IMR-90 (cell line): ENCODE measurements at regions not wholly inside any gene's neighbourhood (a gene's known extent, or its start where the extent isn't known, plus 50 kb on each side); places are given as distances from the start of the nearest gene placed in this dataset.

Experiments
- CTCF ChIP-seq: conservative IDR thresholded peaks from 2 replicates; pipeline ENCODE4 v1.5.1; 2012; ENCODE audit warnings: mild to moderate bottlenecking, low read depth, low read length, improper control_type of control experiment
- MAFK ChIP-seq: IDR thresholded peaks from 2 replicates; pipeline ENCODE4 v1.6.1; 2012; ENCODE audit warnings: low read depth, low read length, improper control_type of control experiment
- MAZ ChIP-seq: IDR thresholded peaks from 2 replicates; pipeline ENCODE4 v1.6.1; 2012; ENCODE audit warnings: low read depth, mild to moderate bottlenecking, low read length, improper control_type of control experiment, moderate library complexity, borderline replicate concordance
- NFE2L2 ChIP-seq: fragments of 150-350 bp; IDR thresholded peaks from 2 replicates; pipeline ENCODE4 v1.6.1; 2016; ENCODE audit warnings: low read depth, mild to moderate bottlenecking, low read length
- POLR2A ChIP-seq: IDR thresholded peaks from 2 replicates; pipeline ENCODE4 v1.6.1; 2012; ENCODE audit warnings: mild to moderate bottlenecking, low read depth, low read length
- RAD21 ChIP-seq: IDR thresholded peaks from 2 replicates; pipeline ENCODE4 v1.6.1; 2012; ENCODE audit warnings: low read length, improper control_type of control experiment
- SMC3 ChIP-seq: fragments of 150-350 bp; IDR thresholded peaks from 2 replicates; pipeline ENCODE4 v1.6.1; 2016; ENCODE audit warnings: low read depth, mild to moderate bottlenecking, antibody characterized with exemption, low read length, moderate library complexity
- TF ChIP-seq, protein P1 (sequence below): fragments of 150-350 bp; IDR thresholded peaks from 2 replicates; pipeline ENCODE4 v1.6.1; 2017; ENCODE audit warnings: mild to moderate bottlenecking, antibody characterized with exemption, low read length, low read depth
- TF ChIP-seq, protein P2 (sequence below): fragments of 150-350 bp; IDR thresholded peaks from 2 replicates; pipeline ENCODE4 v1.6.1; 2016; ENCODE audit warnings: low read depth, mild to moderate bottlenecking, low read length, moderate library complexity, borderline replicate concordance

DNA sequence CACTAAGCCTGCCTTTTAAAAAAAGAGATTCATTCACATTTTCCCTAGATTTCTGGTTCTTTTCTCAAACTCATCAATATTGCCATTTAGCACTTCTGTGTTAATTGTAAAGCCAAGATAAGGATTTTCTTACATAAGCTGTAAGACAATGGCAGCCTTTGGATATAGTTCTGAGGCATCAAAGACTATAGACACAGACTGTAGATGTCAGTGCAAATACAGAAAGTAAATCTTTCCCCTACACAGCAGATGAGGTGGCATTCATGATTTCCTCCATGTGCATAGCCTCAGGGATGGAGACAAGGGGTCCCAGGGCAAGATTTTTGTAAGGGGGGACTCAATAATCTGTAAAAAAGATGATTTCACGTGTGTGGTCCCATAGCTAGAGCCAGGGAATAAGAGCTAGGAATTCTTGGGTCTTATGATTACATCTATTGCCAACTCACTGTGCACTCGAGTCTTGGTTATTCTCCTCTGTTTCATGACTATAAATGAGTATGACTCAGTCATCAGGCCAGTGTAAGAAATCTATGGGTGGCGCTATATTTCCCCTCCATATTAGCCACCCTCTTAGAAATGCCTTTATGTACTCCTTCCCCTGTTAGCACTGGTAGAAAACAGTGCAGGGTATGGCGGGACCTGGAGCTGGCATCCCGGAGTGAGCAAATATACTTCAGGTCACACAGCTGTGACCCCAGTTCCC is 207.5 kb downstream of the EXOC5 start:
- no peak for TF ChIP-seq POLR2A
- no peak for TF ChIP-seq CTCF
- TF ChIP-seq, protein P1, sequence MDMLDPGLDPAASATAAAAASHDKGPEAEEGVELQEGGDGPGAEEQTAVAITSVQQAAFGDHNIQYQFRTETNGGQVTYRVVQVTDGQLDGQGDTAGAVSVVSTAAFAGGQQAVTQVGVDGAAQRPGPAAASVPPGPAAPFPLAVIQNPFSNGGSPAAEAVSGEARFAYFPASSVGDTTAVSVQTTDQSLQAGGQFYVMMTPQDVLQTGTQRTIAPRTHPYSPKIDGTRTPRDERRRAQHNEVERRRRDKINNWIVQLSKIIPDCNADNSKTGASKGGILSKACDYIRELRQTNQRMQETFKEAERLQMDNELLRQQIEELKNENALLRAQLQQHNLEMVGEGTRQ: no peak
- no peak for TF ChIP-seq RAD21
- TF ChIP-seq NFE2L2: no peak
- TF ChIP-seq MAZ: no peak
- TF ChIP-seq, protein P2, sequence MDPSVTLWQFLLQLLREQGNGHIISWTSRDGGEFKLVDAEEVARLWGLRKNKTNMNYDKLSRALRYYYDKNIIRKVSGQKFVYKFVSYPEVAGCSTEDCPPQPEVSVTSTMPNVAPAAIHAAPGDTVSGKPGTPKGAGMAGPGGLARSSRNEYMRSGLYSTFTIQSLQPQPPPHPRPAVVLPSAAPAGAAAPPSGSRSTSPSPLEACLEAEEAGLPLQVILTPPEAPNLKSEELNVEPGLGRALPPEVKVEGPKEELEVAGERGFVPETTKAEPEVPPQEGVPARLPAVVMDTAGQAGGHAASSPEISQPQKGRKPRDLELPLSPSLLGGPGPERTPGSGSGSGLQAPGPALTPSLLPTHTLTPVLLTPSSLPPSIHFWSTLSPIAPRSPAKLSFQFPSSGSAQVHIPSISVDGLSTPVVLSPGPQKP: no peak
- TF ChIP-seq SMC3: no peak
- TF ChIP-seq MAFK: no peak
